ENCODE measurements at regions not wholly inside any gene's neighbourhood (a gene's known extent, or its start where the extent isn't known, plus 50 kb on each side); places are given as distances from the start of the nearest gene placed in this dataset.

DNA sequence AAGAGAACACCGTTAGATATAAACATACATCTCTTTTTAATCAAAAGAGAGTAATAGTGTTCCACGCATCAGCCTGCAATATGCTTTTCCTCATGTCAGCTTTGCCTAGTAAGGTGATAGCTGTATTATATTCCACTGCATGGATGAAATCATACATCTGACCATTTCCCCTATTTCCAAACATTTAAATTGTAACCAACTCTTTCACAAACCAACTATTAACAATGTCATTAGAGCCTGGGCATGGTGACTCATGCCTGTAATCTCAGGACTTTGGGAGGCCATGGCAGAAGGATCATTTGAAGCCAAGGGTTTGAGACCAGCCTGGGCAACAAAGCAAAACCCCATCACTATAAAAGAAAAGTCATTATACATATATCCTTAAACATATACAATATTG, 284.8 kb downstream of the BCL11A start:
- no peaks in the 10 kb centered on the region for H3K27me3 ChIP-seq (replicated peaks in 1 of 4; ENCODE audit: control extremely low read depth in 1 of 4, control insufficient read depth in 3 of 4, insufficient read depth in 4 of 4, low read length in 3 of 4)
- DNase-seq (no peak), ATAC-seq (ENCODE audit: low read depth) (no peak)
- no peak overlapping the region for H2AFZ ChIP-seq (ENCODE audit: insufficient read depth, low read depth, low read length, poor library complexity, severe bottlenecking)
- no peak overlapping the region for H3K9ac ChIP-seq (ENCODE audit: low read length)
- H3K36me3 ChIP-seq (replicated peaks in 1 of 2; ENCODE audit: control extremely low read depth in 1 of 2, control insufficient read depth in 1 of 2, extremely low read depth in 1 of 2, insufficient read depth in 2 of 2, low read length in 1 of 2): no peaks in the 10 kb centered on the region
- Mint-ChIP-seq H3K27me3 (no peaks in the 10 kb centered on the region), H3K4me3 (no peak overlapping the region), H3K27ac (no peak overlapping the region), H3K4me1 (peaks cover 4% of the 10 kb centered on the region), H3K9me3 (ENCODE audit: insufficient read depth) (peaks cover 2% of the 10 kb centered on the region)
- H3K4me2 ChIP-seq (replicated peaks; ENCODE audit: low read depth, low read length, poor library complexity, severe bottlenecking): no peak overlapping the region
- TF ChIP-seq, protein P1, sequence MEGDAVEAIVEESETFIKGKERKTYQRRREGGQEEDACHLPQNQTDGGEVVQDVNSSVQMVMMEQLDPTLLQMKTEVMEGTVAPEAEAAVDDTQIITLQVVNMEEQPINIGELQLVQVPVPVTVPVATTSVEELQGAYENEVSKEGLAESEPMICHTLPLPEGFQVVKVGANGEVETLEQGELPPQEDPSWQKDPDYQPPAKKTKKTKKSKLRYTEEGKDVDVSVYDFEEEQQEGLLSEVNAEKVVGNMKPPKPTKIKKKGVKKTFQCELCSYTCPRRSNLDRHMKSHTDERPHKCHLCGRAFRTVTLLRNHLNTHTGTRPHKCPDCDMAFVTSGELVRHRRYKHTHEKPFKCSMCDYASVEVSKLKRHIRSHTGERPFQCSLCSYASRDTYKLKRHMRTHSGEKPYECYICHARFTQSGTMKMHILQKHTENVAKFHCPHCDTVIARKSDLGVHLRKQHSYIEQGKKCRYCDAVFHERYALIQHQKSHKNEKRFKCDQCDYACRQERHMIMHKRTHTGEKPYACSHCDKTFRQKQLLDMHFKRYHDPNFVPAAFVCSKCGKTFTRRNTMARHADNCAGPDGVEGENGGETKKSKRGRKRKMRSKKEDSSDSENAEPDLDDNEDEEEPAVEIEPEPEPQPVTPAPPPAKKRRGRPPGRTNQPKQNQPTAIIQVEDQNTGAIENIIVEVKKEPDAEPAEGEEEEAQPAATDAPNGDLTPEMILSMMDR (IDR thresholded peaks at IDR 0.05): no peak
- TF ChIP-seq EZH2 (IDR thresholded peaks at IDR 0.05; ENCODE audit: borderline replicate concordance, insufficient read depth, low read depth, low read length, poor library complexity, severe bottlenecking): no peak
- H3K4me1 ChIP-seq (ENCODE audit: control insufficient read depth in 2 of 2, insufficient read depth in 2 of 2, low read length in 2 of 2): no peaks in the 10 kb centered on the region
- H3K27ac ChIP-seq (ENCODE audit: low read length in 2 of 2): no peak overlapping the region
- POLR2A ChIA-PET: no interaction called here
- no peak overlapping the region for H3K4me3 ChIP-seq (ENCODE audit: control extremely low read depth in 1 of 5, extremely low read depth in 1 of 5, insufficient read depth in 1 of 5, low read depth in 2 of 5, low read length in 4 of 5)
- CTCF ChIA-PET: no interaction called here
- no peaks in the 10 kb centered on the region for H3K79me2 ChIP-seq (ENCODE audit: control insufficient read depth, insufficient read depth, low read length)
- H4K20me1 ChIP-seq (ENCODE audit: control insufficient read depth, insufficient read depth, low read length, poor library complexity, severe bottlenecking): no peaks in the 10 kb centered on the region
- H3K9me3 ChIP-seq (ENCODE audit: control extremely low read depth in 1 of 3, control insufficient read depth in 2 of 3, insufficient read depth in 1 of 3, low read length in 2 of 3): no peaks in the 10 kb centered on the region
- intact Hi-C loops (cut with micrococcal nuclease): loop anchor here (5.0 kb wide), 1 partner anchor 34 kb away; no protein-coding TSS in a partner anchor
- WGBS (ENCODE audit: insufficient coverage): no CpG with 5 or more reads among the region's 2 CpGs

DNA sequence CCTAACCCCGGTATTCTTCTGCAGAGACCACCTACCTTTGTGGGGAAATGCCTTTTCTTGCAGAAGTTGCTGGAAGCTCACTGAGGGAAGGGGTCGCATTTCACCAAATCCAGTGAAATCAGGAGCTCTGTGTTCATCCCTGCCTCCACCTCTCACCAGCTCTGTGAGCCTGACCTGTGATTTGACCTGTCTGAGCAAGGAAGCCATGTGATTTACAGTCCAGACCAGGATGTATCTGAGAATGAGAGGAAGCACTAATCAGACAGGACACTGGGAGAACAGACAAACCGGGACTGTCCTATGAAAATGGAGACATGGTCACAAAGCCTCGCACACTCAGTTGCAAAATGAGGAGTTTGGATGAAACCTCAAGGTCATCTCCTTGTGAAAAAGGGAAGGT, 285.4 kb downstream of the BCL11A start:
- Mint-ChIP-seq H3K9me3 (ENCODE audit: insufficient read depth) (no peaks in the 10 kb centered on the region), H3K27me3 (no peaks in the 10 kb centered on the region), H3K4me3 (no peak overlapping the region), H3K27ac (no peak overlapping the region), H3K4me1 (peaks cover 6% of the 10 kb centered on the region)
- Histone ChIP-seq H3K36me3 (replicated peaks in 1 of 2; ENCODE audit: control extremely low read depth in 1 of 2, control insufficient read depth in 1 of 2, extremely low read depth in 1 of 2, insufficient read depth in 2 of 2, low read length in 1 of 2) (no peaks in the 10 kb centered on the region), H3K9me3 (ENCODE audit: control extremely low read depth in 1 of 3, control insufficient read depth in 2 of 3, insufficient read depth in 1 of 3, low read length in 2 of 3) (no peaks in the 10 kb centered on the region), H3K4me3 (ENCODE audit: control extremely low read depth in 1 of 5, extremely low read depth in 1 of 5, insufficient read depth in 1 of 5, low read depth in 2 of 5, low read length in 4 of 5) (no peak overlapping the region), H2AFZ (ENCODE audit: insufficient read depth, low read depth, low read length, poor library complexity, severe bottlenecking) (no peak overlapping the region), H4K20me1 (ENCODE audit: control insufficient read depth, insufficient read depth, low read length, poor library complexity, severe bottlenecking) (no peaks in the 10 kb centered on the region), H3K4me2 (replicated peaks; ENCODE audit: low read depth, low read length, poor library complexity, severe bottlenecking) (no peak overlapping the region), H3K27me3 (replicated peaks in 1 of 4; ENCODE audit: control extremely low read depth in 1 of 4, control insufficient read depth in 3 of 4, insufficient read depth in 4 of 4, low read length in 3 of 4) (no peaks in the 10 kb centered on the region), H3K4me1 (ENCODE audit: control insufficient read depth in 2 of 2, insufficient read depth in 2 of 2, low read length in 2 of 2) (no peaks in the 10 kb centered on the region), H3K9ac (ENCODE audit: low read length) (no peak overlapping the region), H3K27ac (ENCODE audit: low read length in 2 of 2) (no peak overlapping the region), H3K79me2 (ENCODE audit: control insufficient read depth, insufficient read depth, low read length) (no peaks in the 10 kb centered on the region)
- intact Hi-C loops (cut with micrococcal nuclease): loop anchor here (5.0 kb wide), 1 partner anchor 34 kb away; no protein-coding TSS in a partner anchor
- DNase-seq (no peak), ATAC-seq (ENCODE audit: low read depth) (no peak)
- POLR2A ChIA-PET: no interaction called here
- WGBS (ENCODE audit: insufficient coverage): 96% methylated on average over 3 of the region's 4 CpGs
- TF ChIP-seq, protein P1 (IDR thresholded peaks at IDR 0.05): no peak
- CTCF ChIA-PET: no interaction called here
